ENCODE measurements at regions not wholly inside any gene's neighbourhood (a gene's known extent, or its start where the extent isn't known, plus 50 kb on each side); places are given as distances from the start of the nearest gene placed in this dataset.

GRCh38 chr7:145691377-145691914 lies 425.2 kb upstream of the CNTNAP2 start:
- no peak for DNase-seq (ENCODE audit: low spot score)
- intact Hi-C loops (cut with DNase I): no loop called here

- intact Hi-C loops (cut with DNase I): no loop called here
- DNase-seq (ENCODE audit: low spot score): no peak
Observed at GRCh38 chr7:145681646-145682045, 435.0 kb upstream of the CNTNAP2 start.

GRCh38 chr7:145681159-145681558 lies 435.4 kb upstream of the CNTNAP2 start:
- DNase-seq (ENCODE audit: low spot score): no peak
- intact Hi-C loops (cut with DNase I): no loop called here

GRCh38 chr7:145665499-145666258 lies 450.9 kb upstream of the CNTNAP2 start:
- DNase-seq (ENCODE audit: low spot score): no peak
- intact Hi-C loops (cut with DNase I): no loop called here

GRCh38 chr7:145655666-145656065 lies 460.9 kb upstream of the CNTNAP2 start:
- intact Hi-C loops (cut with DNase I): no loop called here
- no peak for DNase-seq (ENCODE audit: low spot score)

- DNase-seq (ENCODE audit: low spot score): no peak
- intact Hi-C loops (cut with DNase I): no loop called here
Observed at GRCh38 chr7:145645135-145645515, 471.5 kb upstream of the CNTNAP2 start.

GRCh38 chr7:145644426-145645134 lies 472.0 kb upstream of the CNTNAP2 start:
- intact Hi-C loops (cut with DNase I): no loop called here
- DNase-seq (ENCODE audit: low spot score): no peak

GRCh38 chr7:145643981-145644380 lies 472.6 kb upstream of the CNTNAP2 start:
- intact Hi-C loops (cut with DNase I): no loop called here
- DNase-seq (ENCODE audit: low spot score): no peak

GRCh38 chr7:145633513-145633912 lies 483.1 kb upstream of the CNTNAP2 start:
- intact Hi-C loops (cut with DNase I): no loop called here
- DNase-seq (ENCODE audit: low spot score): no peak

GRCh38 chr7:145624618-145625017 lies 492.0 kb upstream of the CNTNAP2 start:
- intact Hi-C loops (cut with DNase I): no loop called here

GRCh38 chr7:145605963-145606362 lies 510.6 kb upstream of the CNTNAP2 start:
- intact Hi-C loops (cut with DNase I): no loop called here
- no peak for DNase-seq (ENCODE audit: low spot score)

More at GRCh38 chr7:145624618-145625017, 492.0 kb upstream of the CNTNAP2 start:
- DNase-seq (ENCODE audit: low spot score): no peak

- DNase-seq (ENCODE audit: low spot score): no peak
- intact Hi-C loops (cut with DNase I): no loop called here
Observed at GRCh38 chr7:145599376-145599775, 517.2 kb upstream of the CNTNAP2 start.

- intact Hi-C loops (cut with DNase I): no loop called here
- no peak for DNase-seq (ENCODE audit: low spot score)
Observed at GRCh38 chr7:145584401-145584800, 532.2 kb upstream of the CNTNAP2 start.

GRCh38 chr7:145582742-145583303 lies 533.8 kb upstream of the CNTNAP2 start:
- no peak for DNase-seq (ENCODE audit: low spot score)
- intact Hi-C loops (cut with DNase I): no loop called here

GRCh38 chr7:145557805-145558204 lies 558.8 kb upstream of the CNTNAP2 start:
- no peak for DNase-seq (ENCODE audit: low spot score)
- intact Hi-C loops (cut with DNase I): no loop called here

GRCh38 chr7:145543242-145543641 lies 573.4 kb upstream of the CNTNAP2 start:
- intact Hi-C loops (cut with DNase I): no loop called here
- no peak for DNase-seq (ENCODE audit: low spot score)

- no peak for DNase-seq (ENCODE audit: low spot score)
- intact Hi-C loops (cut with DNase I): no loop called here
Observed at GRCh38 chr7:145539910-145540309, 576.7 kb upstream of the CNTNAP2 start.

- intact Hi-C loops (cut with DNase I): no loop called here
- no peak for DNase-seq (ENCODE audit: low spot score)
Observed at GRCh38 chr7:145534301-145534700, 582.3 kb upstream of the CNTNAP2 start.

GRCh38 chr7:145520284-145520683 lies 596.3 kb upstream of the CNTNAP2 start:
- intact Hi-C loops (cut with DNase I): no loop called here
- no peak for DNase-seq (ENCODE audit: low spot score)

- intact Hi-C loops (cut with DNase I): no loop called here
- no peak for DNase-seq (ENCODE audit: low spot score)
Observed at GRCh38 chr7:145511004-145511403, 605.6 kb upstream of the CNTNAP2 start.
